HepG2 (cell line): ENCODE measurements at regions not wholly inside any gene's neighbourhood (a gene's known extent, or its start where the extent isn't known, plus 50 kb on each side); places are given as distances from the start of the nearest gene placed in this dataset.

Experiments
- GATAD2A ChIP-seq: IDR thresholded peaks from 2 replicates; pipeline ENCODE4 v1.6.1; 2016
- NFATC3 ChIP-seq: sonication (generic); formaldehyde crosslinking; IDR thresholded peaks from 2 replicates; pipeline ENCODE4 v1.5.1; 2020; ENCODE audit warnings: mild to moderate bottlenecking, missing genetic modification reagents
- NR1H2 ChIP-seq: sonication (generic); formaldehyde crosslinking; IDR thresholded peaks from 2 replicates; pipeline ENCODE4 v1.8.1; 2022; ENCODE audit warnings: low read depth, missing genetic modification reagents, borderline replicate concordance
- THYN1 ChIP-seq: sonication (generic); formaldehyde crosslinking; IDR thresholded peaks from 2 replicates; pipeline ENCODE4 v1.8.1; 2023; ENCODE audit warnings: low read depth, mild to moderate bottlenecking, moderate library complexity, missing genetic modification reagents, borderline replicate concordance
- ZFX ChIP-seq: sonication (generic); formaldehyde crosslinking; IDR thresholded peaks from 2 replicates; pipeline ENCODE4 v1.4.0; 2020; ENCODE audit warnings: mild to moderate bottlenecking, low read depth, missing genetic modification reagents, moderate library complexity
- TF ChIP-seq, protein P1 (sequence below): fragments of 450-650 bp; IDR thresholded peaks from 2 replicates; pipeline ENCODE4 v1.6.1; 2017; ENCODE audit warnings: mild to moderate bottlenecking
- TF ChIP-seq, protein P2 (sequence below): IDR thresholded peaks from 2 replicates; pipeline ENCODE4 v1.6.1; 2016; ENCODE audit warnings: missing compliant biosample characterization, missing genetic modification reagents, borderline replicate concordance

DNA sequence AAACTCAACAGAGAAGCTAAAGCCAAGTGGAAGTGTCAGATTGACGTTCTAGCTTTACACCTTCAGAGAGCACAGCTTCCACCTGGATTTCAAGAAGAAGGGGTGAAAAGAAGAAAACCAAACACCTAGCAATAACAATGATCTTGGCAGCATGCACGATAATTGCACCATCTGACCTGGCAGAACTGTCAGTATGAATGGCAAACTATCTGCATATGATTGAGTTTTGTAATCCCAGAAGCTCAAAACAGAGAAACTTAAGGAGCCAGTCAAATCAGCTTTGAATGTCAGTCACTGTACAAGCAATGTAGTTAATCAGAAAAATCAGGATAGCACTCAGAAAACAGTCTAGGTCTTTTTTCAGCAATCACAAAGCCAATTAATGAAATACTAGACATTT lies 427.1 kb downstream of the ZFHX3 start:
- TF ChIP-seq THYN1 (CRISPR knock-in tag) (no peak), NR1H2 (CRISPR knock-in tag) (no peak), GATAD2A (CRISPR knock-in tag) (no peak), NFATC3 (no peak), ZFX (CRISPR knock-in tag) (no peak)
- TF ChIP-seq, protein P1, sequence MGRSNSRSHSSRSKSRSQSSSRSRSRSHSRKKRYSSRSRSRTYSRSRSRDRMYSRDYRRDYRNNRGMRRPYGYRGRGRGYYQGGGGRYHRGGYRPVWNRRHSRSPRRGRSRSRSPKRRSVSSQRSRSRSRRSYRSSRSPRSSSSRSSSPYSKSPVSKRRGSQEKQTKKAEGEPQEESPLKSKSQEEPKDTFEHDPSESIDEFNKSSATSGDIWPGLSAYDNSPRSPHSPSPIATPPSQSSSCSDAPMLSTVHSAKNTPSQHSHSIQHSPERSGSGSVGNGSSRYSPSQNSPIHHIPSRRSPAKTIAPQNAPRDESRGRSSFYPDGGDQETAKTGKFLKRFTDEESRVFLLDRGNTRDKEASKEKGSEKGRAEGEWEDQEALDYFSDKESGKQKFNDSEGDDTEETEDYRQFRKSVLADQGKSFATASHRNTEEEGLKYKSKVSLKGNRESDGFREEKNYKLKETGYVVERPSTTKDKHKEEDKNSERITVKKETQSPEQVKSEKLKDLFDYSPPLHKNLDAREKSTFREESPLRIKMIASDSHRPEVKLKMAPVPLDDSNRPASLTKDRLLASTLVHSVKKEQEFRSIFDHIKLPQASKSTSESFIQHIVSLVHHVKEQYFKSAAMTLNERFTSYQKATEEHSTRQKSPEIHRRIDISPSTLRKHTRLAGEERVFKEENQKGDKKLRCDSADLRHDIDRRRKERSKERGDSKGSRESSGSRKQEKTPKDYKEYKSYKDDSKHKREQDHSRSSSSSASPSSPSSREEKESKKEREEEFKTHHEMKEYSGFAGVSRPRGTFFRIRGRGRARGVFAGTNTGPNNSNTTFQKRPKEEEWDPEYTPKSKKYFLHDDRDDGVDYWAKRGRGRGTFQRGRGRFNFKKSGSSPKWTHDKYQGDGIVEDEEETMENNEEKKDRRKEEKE = no peak
- TF ChIP-seq, protein P2, sequence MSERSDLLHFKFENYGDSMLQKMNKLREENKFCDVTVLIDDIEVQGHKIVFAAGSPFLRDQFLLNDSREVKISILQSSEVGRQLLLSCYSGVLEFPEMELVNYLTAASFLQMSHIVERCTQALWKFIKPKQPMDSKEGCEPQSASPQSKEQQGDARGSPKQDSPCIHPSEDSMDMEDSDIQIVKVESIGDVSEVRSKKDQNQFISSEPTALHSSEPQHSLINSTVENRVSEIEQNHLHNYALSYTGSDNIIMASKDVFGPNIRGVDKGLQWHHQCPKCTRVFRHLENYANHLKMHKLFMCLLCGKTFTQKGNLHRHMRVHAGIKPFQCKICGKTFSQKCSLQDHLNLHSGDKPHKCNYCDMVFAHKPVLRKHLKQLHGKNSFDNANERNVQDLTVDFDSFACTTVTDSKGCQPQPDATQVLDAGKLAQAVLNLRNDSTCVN = no peak
